GM18867 (cell line): ENCODE measurements at regions not wholly inside any gene's neighbourhood (a gene's known extent, or its start where the extent isn't known, plus 50 kb on each side); places are given as distances from the start of the nearest gene placed in this dataset.

Experiments
- ATAC-seq: cut with Tn5 transposase; IDR thresholded peaks from one replicate; pipeline ENCODE4 v1.9.1; 2021; ENCODE audit warnings: mild to moderate bottlenecking, moderate library complexity; ENCODE audit not compliant: unreplicated experiment

GRCh38 chr9:129349665-129349947 is 171.5 kb upstream of the IER5L start:
- no peak for ATAC-seq

GRCh38 chr9:129348890-129349664 is 171.0 kb upstream of the IER5L start:
- ATAC-seq, result no peak

GRCh38 chr9:129347316-129348120 is 169.5 kb upstream of the IER5L start:
- no peak for ATAC-seq

- ATAC-seq, result no peak
These were observed 168.0 kb upstream of the IER5L start for GRCh38 chr9:129346046-129346445.

GRCh38 chr9:129344641-129345495 is 166.8 kb upstream of the IER5L start:
- ATAC-seq, result no peak

GRCh38 chr9:129343424-129344375 is 165.6 kb upstream of the IER5L start:
- ATAC-seq, result no peak

- no peak for ATAC-seq
These were observed 164.7 kb upstream of the IER5L start for GRCh38 chr9:129342591-129343423.

- ATAC-seq, result no peak
These were observed 163.9 kb upstream of the IER5L start for GRCh38 chr9:129341987-129342348.

- no peak for ATAC-seq
These were observed 163.3 kb upstream of the IER5L start for GRCh38 chr9:129341171-129341986.

- no peak for ATAC-seq
These were observed 162.5 kb upstream of the IER5L start for GRCh38 chr9:129340427-129341170.

GRCh38 chr9:129339539-129340157 is 161.6 kb upstream of the IER5L start:
- no peak for ATAC-seq

- ATAC-seq, result no peak
These were observed 160.8 kb upstream of the IER5L start for GRCh38 chr9:129338724-129339430.

GRCh38 chr9:129337336-129338140 is 159.5 kb upstream of the IER5L start:
- no peak for ATAC-seq

- ATAC-seq, result no peak
These were observed 158.7 kb upstream of the IER5L start for GRCh38 chr9:129336601-129337331.

- no peak for ATAC-seq
These were observed 158.1 kb upstream of the IER5L start for GRCh38 chr9:129336130-129336528.
